NCI-H69 (cell line): ENCODE measurements at regions not wholly inside any gene's neighbourhood (a gene's known extent, or its start where the extent isn't known, plus 50 kb on each side); places are given as distances from the start of the nearest gene placed in this dataset.
"Not testable (repeated sequence)": the region's sequence is repeated elsewhere in the genome, so short reads cannot be mapped to it uniquely, and the experiment has no call there.

Experiments used
- DNase-seq: peaks from one replicate; lab custom pipeline; 2025; lab: John Stamatoyannopoulos, UW

GRCh38 chr12:125776212-125776611 is 711.0 kb downstream of the AACS start:
- DNase-seq, result no peak

GRCh38 chr12:125786143-125786542 is 720.9 kb downstream of the AACS start:
- DNase-seq, result no peak

GRCh38 chr12:125794401-125794800 is 729.2 kb downstream of the AACS start:
- no peak for DNase-seq

GRCh38 chr12:125797421-125798175 is 732.4 kb downstream of the AACS start:
- no peak for DNase-seq

GRCh38 chr12:125804660-125805059 is 739.4 kb downstream of the AACS start:
- no peak for DNase-seq

- DNase-seq, result no peak
These were observed 759.0 kb downstream of the AACS start for GRCh38 chr12:125824276-125824675.

GRCh38 chr12:125835852-125836251 is 770.6 kb downstream of the AACS start:
- DNase-seq, result no peak

- DNase-seq, result no peak
These were observed 771.4 kb downstream of the AACS start for GRCh38 chr12:125836647-125837046.

GRCh38 chr12:125841332-125841731 is 776.1 kb downstream of the AACS start:
- DNase-seq, result no peak

- no peak for DNase-seq
These were observed 786.9 kb downstream of the AACS start for GRCh38 chr12:125852116-125852515.

GRCh38 chr12:125852679-125853078 is 787.4 kb downstream of the AACS start:
- no peak for DNase-seq

GRCh38 chr12:125853670-125854069 is 788.4 kb downstream of the AACS start:
- no peak for DNase-seq

- DNase-seq, result no peak
These were observed 791.1 kb downstream of the AACS start for GRCh38 chr12:125856366-125856765.

- no peak for DNase-seq
These were observed 791.7 kb downstream of the AACS start for GRCh38 chr12:125856896-125857295.

GRCh38 chr12:125860672-125861288 is 795.5 kb downstream of the AACS start:
- DNase-seq, result peak; percentile 3

- DNase-seq, result no peak
These were observed 796.4 kb downstream of the AACS start for GRCh38 chr12:125861299-125862281.

- not testable (repeated sequence) for DNase-seq
These were observed 800.0 kb downstream of the AACS start for GRCh38 chr12:125865236-125865635.

- DNase-seq, result no peak
These were observed 806.8 kb downstream of the AACS start for GRCh38 chr12:125871811-125872594.

GRCh38 chr12:125873016-125873415 is 807.8 kb downstream of the AACS start:
- no peak for DNase-seq

GRCh38 chr12:125878483-125878882 is 813.2 kb downstream of the AACS start:
- no peak for DNase-seq

GRCh38 chr12:125882141-125882540 is 816.9 kb downstream of the AACS start:
- DNase-seq, result no peak

GRCh38 chr12:125888921-125889320 is 823.7 kb downstream of the AACS start:
- no peak for DNase-seq
